Skin epidermis (tissue), 12 donors: ENCODE measurements at regions not wholly inside any gene's neighbourhood (a gene's known extent, or its start where the extent isn't known, plus 50 kb on each side); places are given as distances from the start of the nearest gene placed in this dataset.

Source experiments
- H3K27ac ChIP-seq, 21 experiments: fragments of 200-600 bp; sonication (generic) in 11 of 21; one replicate each; pipeline ENCODE4 v1.5.0; 2020; ENCODE audit warnings: mild to moderate bottlenecking in 3 of 21, inconsistent platforms in 2 of 21, moderate library complexity in 2 of 21
- H3K4me3 ChIP-seq, 7 experiments: fragments of 200-600 bp; sonication (generic) in 2 of 7; one replicate each; pipeline ENCODE4 v1.5.0; 2020; ENCODE audit warnings: inconsistent platforms in 2 of 7, mild to moderate bottlenecking in 2 of 7, moderate library complexity in 1 of 7

GRCh38 chr21:28758883-28759242, 233.8 kb downstream of the LTN1 start:
- H3K4me3 ChIP-seq, result no peak overlapping the region
- no peak overlapping the region for H3K27ac ChIP-seq

GRCh38 chr21:28758042-28758882, 234.4 kb downstream of the LTN1 start:
- H3K4me3 ChIP-seq, result no peak overlapping the region
- no peak overlapping the region for H3K27ac ChIP-seq

DNA sequence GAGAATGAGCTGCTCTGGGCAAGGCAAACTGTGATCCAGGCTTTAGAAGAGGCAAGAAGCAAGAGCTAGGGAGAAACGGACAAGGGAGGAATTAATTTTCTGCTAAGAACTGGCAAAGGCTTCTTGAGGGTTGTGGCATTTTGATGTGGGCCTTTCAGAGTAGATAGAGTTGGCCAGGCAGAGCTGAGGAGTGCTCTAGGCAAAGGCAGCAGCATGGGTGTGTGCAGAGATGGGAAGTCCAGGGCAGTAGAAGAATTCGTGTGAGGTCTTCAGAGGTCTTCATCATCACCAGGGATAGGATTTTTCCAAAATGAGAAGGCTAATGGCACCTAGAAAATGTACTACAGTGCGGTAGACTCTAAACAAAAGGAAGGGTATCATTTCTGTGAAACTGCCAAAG, 237.8 kb downstream of the LTN1 start:
- Histone ChIP-seq H3K27ac (no peak overlapping the region), H3K4me3 (no peak overlapping the region)

GRCh38 chr21:28754127-28754611, 238.5 kb downstream of the LTN1 start:
- Histone ChIP-seq H3K27ac (no peak overlapping the region), H3K4me3 (no peak overlapping the region)

- H3K27ac ChIP-seq, result no peak overlapping the region
Observed at GRCh38 chr21:28752131-28752530, 240.5 kb downstream of the LTN1 start.

DNA sequence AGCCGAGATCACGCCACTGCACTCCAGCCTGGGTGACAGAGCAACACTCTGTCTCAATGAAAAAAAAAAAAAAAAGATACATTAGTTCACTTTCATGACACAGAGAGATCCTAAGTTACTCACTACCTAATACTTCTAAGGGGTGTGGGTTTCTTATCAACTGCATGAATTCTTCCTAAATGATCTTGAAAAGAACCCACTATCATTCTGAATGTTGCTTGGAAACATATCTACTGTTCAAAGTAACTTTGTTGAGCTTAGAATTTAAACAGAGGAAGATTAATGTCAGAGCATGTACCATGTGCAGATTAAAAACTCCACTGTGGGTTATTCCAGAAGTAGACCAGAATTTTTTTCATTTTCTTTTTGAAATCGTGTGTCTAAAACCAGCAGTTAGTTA, 241.5 kb downstream of the LTN1 start:
- no peak overlapping the region for H3K27ac ChIP-seq
- H3K4me3 ChIP-seq, result no peak overlapping the region

More at GRCh38 chr21:28752131-28752530, 240.5 kb downstream of the LTN1 start:
- H3K4me3 ChIP-seq, result no peak overlapping the region

DNA sequence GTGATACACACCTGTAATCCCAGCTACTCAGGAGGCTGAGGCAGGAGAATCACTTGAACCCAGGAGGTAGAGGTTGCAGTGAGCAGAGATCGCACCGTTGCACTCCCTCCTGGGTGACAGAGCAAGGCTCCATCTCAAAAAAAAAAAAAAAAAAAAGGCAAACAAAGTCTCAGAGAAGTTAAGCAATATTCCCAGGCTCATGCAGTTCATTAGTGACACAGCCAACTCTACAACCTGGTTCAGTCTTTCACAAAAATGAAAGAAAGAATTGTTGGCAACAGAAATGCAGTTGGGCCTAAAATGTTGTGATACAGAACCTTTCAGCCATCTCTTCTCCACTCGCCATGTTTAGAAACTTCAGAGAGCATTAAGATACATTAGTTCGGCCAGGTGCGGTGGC, 242.1 kb downstream of the LTN1 start:
- H3K4me3 ChIP-seq, result no peak overlapping the region
- H3K27ac ChIP-seq, result no peak overlapping the region

GRCh38 chr21:28749536-28749935, 243.1 kb downstream of the LTN1 start:
- H3K4me3 ChIP-seq, result no peak overlapping the region
- no peak overlapping the region for H3K27ac ChIP-seq

DNA sequence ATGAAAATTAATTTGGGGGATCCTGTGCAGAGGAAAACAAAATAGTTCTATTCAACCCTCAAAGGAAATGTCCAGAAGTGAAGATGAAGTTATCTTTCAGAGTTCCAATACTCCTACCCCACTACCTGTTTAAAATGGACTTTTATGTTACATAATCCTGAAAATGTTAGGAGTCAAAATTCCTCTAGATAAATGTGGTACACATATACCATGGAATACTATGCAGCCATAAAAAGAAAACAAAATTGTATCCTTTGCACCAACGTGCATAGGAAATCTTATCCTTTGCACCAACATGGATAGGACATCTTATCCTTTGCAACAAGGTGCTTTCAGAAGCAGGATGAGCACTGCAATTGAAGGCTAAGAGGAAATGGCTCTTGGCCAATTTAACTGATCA, 245.2 kb downstream of the LTN1 start:
- Histone ChIP-seq H3K4me3 (no peak overlapping the region), H3K27ac (no peak overlapping the region)

DNA sequence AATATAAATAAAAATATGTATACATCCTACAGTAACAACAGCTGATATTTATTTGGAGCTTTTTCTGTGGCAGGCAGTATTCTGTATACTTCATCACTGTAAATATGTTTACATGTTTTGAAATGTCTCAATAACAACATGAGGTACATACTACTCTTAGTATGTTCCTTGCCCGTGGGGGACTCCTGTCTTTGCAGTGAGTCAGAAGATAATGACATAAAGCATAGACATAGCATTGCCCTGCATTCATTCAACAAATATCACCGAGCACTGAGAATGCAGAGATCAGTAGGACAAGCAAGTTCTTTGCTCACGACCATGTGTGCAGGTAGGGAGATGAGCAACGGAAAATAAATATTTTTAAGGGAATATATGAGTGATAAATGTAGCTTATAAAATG, 246.5 kb downstream of the LTN1 start:
- no peak overlapping the region for H3K27ac ChIP-seq

GRCh38 chr21:28745131-28746016, 247.3 kb downstream of the LTN1 start:
- Histone ChIP-seq H3K4me3 (peak overlapping the region; percentile 23 to 53 (median 35)), H3K27ac (peak overlapping the region in 15 of 21 experiments; percentile 38 to 89 (median 75))

More for the DNA sequence above, 246.5 kb downstream of the LTN1 start:
- H3K4me3 ChIP-seq, result no peak overlapping the region

DNA sequence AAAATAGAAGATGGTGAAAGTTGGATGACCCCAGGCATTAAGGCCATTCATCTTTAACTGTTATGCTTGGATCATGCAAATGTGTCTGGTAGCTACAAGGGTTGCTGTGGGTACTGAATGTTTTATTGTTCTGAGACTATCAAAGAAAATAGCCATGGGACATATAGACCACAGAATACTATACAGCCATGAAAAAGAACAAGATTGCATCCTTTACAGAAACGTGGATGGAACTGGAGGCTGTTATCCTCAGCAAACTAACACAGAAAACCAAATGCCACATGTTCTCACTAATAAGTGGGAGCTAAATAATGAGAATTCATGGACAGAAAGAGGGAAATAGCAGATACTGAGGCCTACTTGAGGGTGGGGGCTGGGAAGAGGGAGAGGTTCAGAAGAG, 249.0 kb downstream of the LTN1 start:
- Histone ChIP-seq H3K27ac (no peak overlapping the region), H3K4me3 (no peak overlapping the region)

DNA sequence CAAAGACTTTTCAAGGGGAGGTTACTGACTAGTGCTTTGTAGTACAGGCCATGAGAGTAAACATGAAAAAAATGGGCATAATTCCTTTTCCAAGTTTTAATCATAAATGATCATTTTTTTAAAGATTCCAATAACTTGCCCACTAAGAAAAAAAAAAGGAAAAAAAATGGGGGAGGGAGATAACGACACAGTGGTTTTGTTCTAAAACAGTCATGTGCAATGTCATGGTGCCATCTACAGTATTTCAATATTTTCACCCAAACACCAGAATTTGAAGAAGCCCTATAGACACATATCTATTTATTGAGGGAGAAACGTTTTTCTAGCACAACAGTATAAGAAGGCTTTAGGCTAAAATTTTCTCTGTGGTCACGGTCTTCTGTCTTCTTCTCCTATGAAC, 250.2 kb downstream of the LTN1 start:
- H3K4me3 ChIP-seq, result no peak overlapping the region
- no peak overlapping the region for H3K27ac ChIP-seq

DNA sequence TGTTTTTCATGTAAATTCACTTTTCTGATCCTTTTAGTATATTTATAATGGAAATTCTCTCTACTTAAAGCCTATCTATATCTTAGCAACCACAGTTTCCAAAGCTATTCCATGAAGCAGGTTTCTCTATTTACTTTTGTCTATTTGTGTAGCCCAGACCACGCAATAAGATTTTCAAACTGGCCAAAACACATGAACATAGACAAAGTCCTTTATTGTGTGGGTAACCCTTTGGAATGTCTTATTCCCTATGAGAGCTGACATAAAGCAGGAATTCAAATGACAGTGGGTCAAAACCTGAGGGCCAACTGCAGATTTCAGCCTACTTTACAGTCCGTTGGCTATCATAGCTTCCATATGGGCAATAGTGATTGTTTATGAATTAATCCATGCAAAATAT, 252.6 kb downstream of the LTN1 start:
- Histone ChIP-seq H3K4me3 (no peak overlapping the region), H3K27ac (no peak overlapping the region)

DNA sequence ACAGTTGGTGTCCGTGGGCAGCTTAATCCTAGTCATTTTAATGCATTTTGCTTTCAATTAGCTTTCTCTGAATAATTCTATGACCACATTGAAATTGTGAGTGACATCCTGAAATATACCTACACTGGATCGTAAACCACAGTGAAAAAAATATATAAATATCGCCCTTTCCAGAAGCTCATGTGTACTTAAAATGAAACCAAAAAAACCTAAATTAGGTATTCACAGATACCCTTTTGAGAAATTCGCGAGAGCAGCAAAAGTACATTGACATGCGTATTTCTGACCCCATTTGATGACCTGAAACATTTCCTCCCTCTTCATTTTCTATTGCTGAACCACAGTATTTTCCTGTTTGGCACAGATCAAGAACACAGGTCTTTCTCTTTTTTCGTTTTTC, 253.8 kb downstream of the LTN1 start:
- Histone ChIP-seq H3K4me3 (no peak overlapping the region), H3K27ac (no peak overlapping the region)

- Histone ChIP-seq H3K4me3 (no peak overlapping the region), H3K27ac (peak overlapping the region in 2 of 21 experiments; percentile 21 to 40)
Observed at GRCh38 chr21:28738420-28738704, 254.3 kb downstream of the LTN1 start.

DNA sequence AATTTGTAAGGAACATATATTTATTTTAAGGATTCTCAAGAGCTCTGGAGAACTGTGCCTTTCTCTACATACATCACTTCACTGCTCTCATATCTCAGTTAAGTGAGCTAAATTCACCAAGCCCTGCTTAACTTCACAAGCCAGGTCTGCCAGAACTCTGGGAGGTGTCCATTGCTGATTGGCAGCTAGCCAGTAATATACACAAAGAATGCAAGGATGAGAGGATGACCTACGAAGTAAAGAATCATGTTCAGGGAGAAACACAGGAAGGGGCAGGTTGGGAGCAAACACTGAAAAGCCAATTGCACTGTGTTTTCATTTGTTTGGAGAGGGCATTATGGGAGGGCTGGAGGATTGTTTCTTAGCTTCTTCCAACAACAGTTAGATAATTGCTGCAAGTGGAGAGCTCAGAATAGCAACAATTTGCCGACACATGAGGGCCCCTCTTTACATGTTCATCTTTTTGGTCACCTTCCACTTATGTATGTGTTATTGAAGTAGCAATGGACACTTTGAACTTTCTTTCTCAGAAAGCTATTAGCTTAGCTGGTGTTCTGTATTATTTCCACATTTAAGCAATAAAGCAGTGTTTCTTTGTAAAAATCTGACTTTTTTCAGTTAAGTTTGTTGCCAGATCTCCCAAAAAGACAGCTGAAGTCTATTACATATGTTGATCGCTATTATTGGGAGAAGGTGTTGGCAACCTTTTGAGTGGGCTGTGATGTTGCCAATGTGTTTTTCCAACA, 254.8 kb downstream of the LTN1 start:
- peak overlapping the region in 3 of 21 experiments; percentile 15 to 40 (median 21) for H3K27ac ChIP-seq

GRCh38 chr21:28734522-28735175, 258.0 kb downstream of the LTN1 start:
- H3K27ac ChIP-seq, result peak overlapping the region in 1 of 21 experiments; percentile 34

More for the DNA sequence above, 254.8 kb downstream of the LTN1 start:
- no peak overlapping the region for H3K4me3 ChIP-seq

GRCh38 chr21:28731700-28732321, 260.9 kb downstream of the LTN1 start:
- H3K27ac ChIP-seq, result no peak overlapping the region
- H3K4me3 ChIP-seq, result no peak overlapping the region

More at GRCh38 chr21:28734522-28735175, 258.0 kb downstream of the LTN1 start:
- no peak overlapping the region for H3K4me3 ChIP-seq
